ENCODE measurements at regions not wholly inside any gene's neighbourhood (a gene's known extent, or its start where the extent isn't known, plus 50 kb on each side); places are given as distances from the start of the nearest gene placed in this dataset.
A peak's percentile ranks its signal among the peaks of the same experiment; 100 is the strongest.

- peak; percentile 39; the same call in 1 of the 2 replicates for TF ChIP-seq FOSL1 (tag; conservative IDR thresholded peaks at IDR 0.05)
- 0 out of 2 replicates have a peak, but pooled peaks have one; percentile 20 for TF ChIP-seq ZEB2 (IDR thresholded peaks at IDR 0.05)
- no peak for TF ChIP-seq MAFF (IDR thresholded peaks at IDR 0.05; ENCODE audit: low read length)
- TF ChIP-seq MYC (IDR thresholded peaks at IDR 0.05; ENCODE audit: low read depth, low read length), result no peak
- no peak for TF ChIP-seq MYC (CRISPR knock-in tag; IDR thresholded peaks at IDR 0.05; ENCODE audit: borderline replicate concordance, low read depth)
- no peak for TF ChIP-seq HDAC1 (IDR thresholded peaks at IDR 0.05)
- TF ChIP-seq E2F5 (CRISPR knock-in tag; IDR thresholded peaks at IDR 0.05), result no peak
- TF ChIP-seq HDAC2 (IDR thresholded peaks at IDR 0.05), result no peak
- no peak for TF ChIP-seq PHB2 (IDR thresholded peaks at IDR 0.05; ENCODE audit: low read depth)
- TF ChIP-seq TEAD4 (IDR thresholded peaks at IDR 0.05; ENCODE audit: low read length), result 0 out of 2 replicates have a peak, but pooled peaks have one; percentile 10
- no peak for TF ChIP-seq TEAD4 (CRISPR knock-in tag; IDR thresholded peaks at IDR 0.05; ENCODE audit: borderline replicate concordance)
- TF ChIP-seq LEF1 (IDR thresholded peaks at IDR 0.05), result no peak
- TF ChIP-seq CLOCK (CRISPR knock-in tag; IDR thresholded peaks at IDR 0.05; ENCODE audit: borderline replicate concordance), result no peak
- TF ChIP-seq SAFB (IDR thresholded peaks at IDR 0.05; ENCODE audit: borderline replicate concordance, low read depth, low read length), result no peak
- peak; percentile 18; the same call in 1 of the 2 replicates for TF ChIP-seq TFAP4 (CRISPR knock-in tag; IDR thresholded peaks at IDR 0.05; ENCODE audit: borderline replicate concordance)
- TF ChIP-seq SIRT6 (IDR thresholded peaks at IDR 0.05; ENCODE audit: low read depth, low read length), result no peak
These were observed 54.8 kb downstream of the MAGEF1 start (continued) for GRCh38 chr3:184656829-184657681.
